Right cardiac atrium (tissue), 5 donors: ENCODE measurements at regions not wholly inside any gene's neighbourhood (a gene's known extent, or its start where the extent isn't known, plus 50 kb on each side); places are given as distances from the start of the nearest gene placed in this dataset.
A peak's percentile ranks its signal among the peaks of the same experiment; 100 is the strongest.

Source experiments
- ATAC-seq, 2 donors: fragments of 200-7000 bp; cut with Tn5 transposase; one replicate each; pipeline versions ENCODE4 v1.8.0 to v1.9.1; 2020; ENCODE audit warnings: moderate library complexity in 2 of 2, mild to moderate bottlenecking in 1 of 2
- DNase-seq, 3 donors: peaks; one replicate each; pipeline ENCODE4 v3.0.0-alpha.2; 2020
- H3K27ac ChIP-seq: one replicate; pipeline ENCODE4 v1.5.1; 2013; ENCODE audit warnings: mild to moderate bottlenecking, low read length, control low read depth, moderate library complexity
- H3K27me3 ChIP-seq: one replicate; pipeline ENCODE4 v1.6.1; 2013; ENCODE audit not compliant: control insufficient read depth, insufficient read depth
- H3K4me1 ChIP-seq: one replicate; pipeline ENCODE4 v1.6.1; 2013; ENCODE audit warnings: low read length; ENCODE audit not compliant: control insufficient read depth, insufficient read depth
- H3K4me3 ChIP-seq: one replicate; pipeline ENCODE4 v1.5.1; 2013; ENCODE audit warnings: low read length, control low read depth
- H3K9me3 ChIP-seq: one replicate; pipeline ENCODE4 v1.6.1; 2013; ENCODE audit warnings: low read length; ENCODE audit not compliant: control insufficient read depth
- WGBS: extraction: QIAGEN DNeasy Blood & Tissue Kit; methylation state at CpG from one replicate; pipeline ENCODE4 v1.1.7; 2013; 5-methylcytosine and 5-hydroxymethylcytosine counted together
- intact Hi-C, 4 donors: fragments of 100-400 bp; cut with DNase I; formaldehyde crosslinking; loops; one replicate each; pipeline versions ENCODE4 v1.11.0 to v1.14.0; 2022 to 2023
- donor health status: healthy with polysubstance abuse.
- donor health status: DM: no; HTN: yes; CAD: no.
- donor health status: DM: no; HTN: no; CAD: no.
- donor health status: DM: no; HTN: yes; CAD: no; lungs with severe emphysema.
- donor health status: DM: yes; HTN: yes; CAD: no.

DNA sequence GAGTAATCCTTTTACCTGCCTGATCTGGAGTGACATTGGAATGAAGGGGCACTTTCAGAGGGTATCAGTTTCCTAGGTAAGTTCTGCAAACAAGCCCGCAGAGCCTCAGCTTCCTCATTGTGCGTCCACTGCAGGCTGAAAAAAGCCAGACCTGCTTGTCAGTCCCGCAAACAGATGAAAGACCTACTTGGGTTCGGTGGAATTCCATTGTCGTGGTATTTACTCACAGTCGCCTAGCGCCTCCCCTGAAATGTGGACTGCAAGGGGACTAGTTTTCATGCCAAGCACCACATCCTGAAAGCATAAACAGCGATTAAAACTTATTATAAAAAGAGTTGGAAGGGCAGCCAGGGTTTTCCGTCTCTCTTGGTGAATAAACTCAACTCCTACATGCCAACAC lies 121.5 kb downstream of the PAX1 start:
- H3K4me1 ChIP-seq, result no peaks in the 10 kb centered on the region
- WGBS, result 14% methylated on average over 9 of the region's 9 CpGs
- intact Hi-C loops, result no loop called here
- ATAC-seq (no peak), DNase-seq (no peak)
- H3K27ac ChIP-seq, result no peak overlapping the region
- H3K4me3 ChIP-seq, result no peak overlapping the region
- no peaks in the 10 kb centered on the region for H3K27me3 ChIP-seq
- H3K9me3 ChIP-seq, result no peaks in the 10 kb centered on the region

DNA sequence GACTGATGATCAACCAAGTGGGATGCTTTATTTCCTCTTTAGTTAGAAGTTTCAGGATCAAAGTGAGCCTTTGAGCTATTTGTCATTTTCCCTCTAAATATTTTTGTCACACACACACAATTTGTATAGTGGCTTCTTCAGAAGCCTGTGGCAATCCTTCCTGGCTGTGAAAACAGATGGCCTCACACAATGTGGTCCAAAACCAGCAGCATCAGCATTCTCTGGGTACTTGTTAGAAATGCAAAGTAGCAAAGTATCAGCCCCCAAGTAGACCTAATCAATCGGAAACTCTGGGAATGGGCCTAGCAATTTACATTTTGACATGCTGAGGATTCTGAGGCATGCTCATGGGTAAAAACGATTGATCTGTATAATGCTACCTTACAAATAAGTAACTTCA lies 115.9 kb downstream of the PAX1 start:
- 38% methylated on average over 2 of the region's 2 CpGs for WGBS
- DNase-seq (no peak), ATAC-seq (no peak)
- Histone ChIP-seq H3K27ac (no peak overlapping the region), H3K4me3 (no peak overlapping the region), H3K9me3 (no peaks in the 10 kb centered on the region), H3K4me1 (no peaks in the 10 kb centered on the region), H3K27me3 (no peaks in the 10 kb centered on the region)
- intact Hi-C loops, result no loop called here

DNA sequence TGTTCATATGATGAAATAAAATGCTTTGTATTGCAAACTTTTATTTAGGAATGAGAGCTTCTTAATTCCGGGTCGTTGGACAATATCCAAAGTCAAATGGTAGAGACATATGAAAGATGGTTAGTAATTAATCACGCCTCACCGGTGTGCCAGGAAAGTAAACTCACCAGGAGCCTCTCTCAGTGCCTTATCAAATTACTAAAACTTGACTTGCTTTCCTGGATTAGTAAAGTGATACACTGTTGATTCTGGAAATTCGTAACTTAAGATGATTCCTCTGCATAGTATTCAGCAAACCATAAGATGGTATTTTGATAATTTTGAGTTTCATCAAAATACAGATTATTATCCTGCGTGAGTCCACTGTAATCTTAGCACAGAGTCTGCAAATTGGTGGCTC lies 115.2 kb downstream of the PAX1 start:
- ATAC-seq, result no peak
- intact Hi-C loops, result no loop called here
- no peak overlapping the region for H3K27ac ChIP-seq

DNA sequence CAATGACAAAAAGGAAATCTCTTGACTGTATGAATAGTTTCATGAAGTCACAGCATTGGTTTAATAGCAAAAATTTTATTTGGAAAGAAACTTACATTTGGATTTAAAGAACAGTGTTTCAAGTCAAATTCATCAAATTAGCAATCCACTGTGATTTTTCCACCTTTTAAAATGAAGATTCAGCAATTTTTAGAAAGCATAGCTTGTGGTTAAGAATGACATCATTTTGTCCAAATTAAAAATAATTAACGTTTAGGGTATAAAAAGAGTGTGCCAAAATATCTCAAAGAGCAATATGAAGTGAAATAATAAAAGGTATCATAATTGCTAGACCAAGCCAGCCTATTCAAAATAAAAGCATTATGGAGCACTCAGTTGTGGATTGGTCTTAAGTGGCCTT lies 114.6 kb downstream of the PAX1 start:
- ATAC-seq, result no peak
- intact Hi-C loops, result no loop called here
- 52% methylated on average over 1 of the region's 1 CpG for WGBS

More for the DNA sequence above, 115.2 kb downstream of the PAX1 start:
- 45% methylated on average over 6 of the region's 6 CpGs for WGBS
- DNase-seq, result no peak
- no peaks in the 10 kb centered on the region for H3K4me1 ChIP-seq
- no peaks in the 10 kb centered on the region for H3K27me3 ChIP-seq
- no peak overlapping the region for H3K4me3 ChIP-seq
- no peaks in the 10 kb centered on the region for H3K9me3 ChIP-seq

DNA sequence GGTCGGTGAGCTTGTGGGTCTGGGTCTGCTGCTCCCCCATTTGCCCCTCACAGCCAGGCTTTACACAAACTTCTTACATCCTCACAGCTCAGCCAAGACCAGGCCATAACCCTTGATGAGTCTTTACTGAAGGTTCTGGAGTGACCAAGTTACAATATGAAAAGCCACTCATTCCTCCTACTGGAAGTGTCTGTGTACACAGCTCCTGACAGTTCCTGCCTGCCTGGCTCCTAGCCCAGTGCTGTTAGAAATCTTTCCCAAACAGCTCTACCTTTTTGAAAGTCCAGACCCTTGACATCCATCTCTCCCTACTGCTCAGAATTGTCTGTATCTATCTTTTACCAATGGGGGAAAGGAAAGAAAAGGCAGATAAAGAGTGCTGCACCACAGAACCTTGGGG lies 106.9 kb downstream of the PAX1 start:
- no peaks in the 10 kb centered on the region for H3K27me3 ChIP-seq
- WGBS, result 82% methylated on average over 1 of the region's 1 CpG
- intact Hi-C loops, result no loop called here
- ATAC-seq (no peak), DNase-seq (no peak)
- H3K9me3 ChIP-seq, result no peaks in the 10 kb centered on the region
- no peak overlapping the region for H3K27ac ChIP-seq
- H3K4me1 ChIP-seq, result no peaks in the 10 kb centered on the region
- H3K4me3 ChIP-seq, result no peak overlapping the region

More for the DNA sequence above, 114.6 kb downstream of the PAX1 start:
- Histone ChIP-seq H3K27ac (no peak overlapping the region), H3K9me3 (no peaks in the 10 kb centered on the region), H3K4me1 (no peaks in the 10 kb centered on the region), H3K4me3 (no peak overlapping the region), H3K27me3 (no peaks in the 10 kb centered on the region)
- DNase-seq, result no peak

DNA sequence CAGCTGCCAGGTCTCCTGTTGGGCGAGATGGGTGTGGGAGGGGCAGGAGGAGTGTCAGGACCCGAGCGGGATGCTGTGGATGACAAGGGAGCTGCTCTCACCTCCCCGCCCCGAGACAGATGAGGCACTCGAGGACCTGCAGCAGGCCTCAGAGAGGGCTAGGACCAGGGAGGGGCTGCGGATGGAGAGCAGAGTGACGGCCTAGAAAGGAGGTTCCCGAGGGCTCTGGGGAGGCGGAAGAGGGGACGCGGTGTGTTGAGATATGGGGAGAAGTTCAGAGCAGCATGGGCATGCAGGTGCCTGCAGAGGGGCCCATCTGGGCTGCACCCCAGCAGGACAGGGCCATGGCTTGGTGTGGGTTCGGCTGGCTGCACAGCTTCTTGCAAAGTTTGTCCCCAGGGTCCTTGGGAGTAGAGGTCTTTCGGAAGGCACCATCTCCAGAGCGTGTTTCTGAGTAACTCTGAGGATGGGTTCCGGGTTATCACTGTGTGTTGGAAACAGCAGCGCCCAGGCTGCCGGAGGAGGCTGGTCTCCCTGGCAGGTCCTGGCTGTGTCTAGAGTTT lies 104.6 kb downstream of the PAX1 start:
- DNase-seq (no peak), ATAC-seq (no peak)
- Histone ChIP-seq H3K4me3 (no peak overlapping the region), H3K4me1 (no peaks in the 10 kb centered on the region), H3K9me3 (no peaks in the 10 kb centered on the region), H3K27me3 (no peaks in the 10 kb centered on the region), H3K27ac (no peak overlapping the region)
- 88% methylated on average over 18 of the region's 18 CpGs for WGBS
- intact Hi-C loops, result no loop called here

DNA sequence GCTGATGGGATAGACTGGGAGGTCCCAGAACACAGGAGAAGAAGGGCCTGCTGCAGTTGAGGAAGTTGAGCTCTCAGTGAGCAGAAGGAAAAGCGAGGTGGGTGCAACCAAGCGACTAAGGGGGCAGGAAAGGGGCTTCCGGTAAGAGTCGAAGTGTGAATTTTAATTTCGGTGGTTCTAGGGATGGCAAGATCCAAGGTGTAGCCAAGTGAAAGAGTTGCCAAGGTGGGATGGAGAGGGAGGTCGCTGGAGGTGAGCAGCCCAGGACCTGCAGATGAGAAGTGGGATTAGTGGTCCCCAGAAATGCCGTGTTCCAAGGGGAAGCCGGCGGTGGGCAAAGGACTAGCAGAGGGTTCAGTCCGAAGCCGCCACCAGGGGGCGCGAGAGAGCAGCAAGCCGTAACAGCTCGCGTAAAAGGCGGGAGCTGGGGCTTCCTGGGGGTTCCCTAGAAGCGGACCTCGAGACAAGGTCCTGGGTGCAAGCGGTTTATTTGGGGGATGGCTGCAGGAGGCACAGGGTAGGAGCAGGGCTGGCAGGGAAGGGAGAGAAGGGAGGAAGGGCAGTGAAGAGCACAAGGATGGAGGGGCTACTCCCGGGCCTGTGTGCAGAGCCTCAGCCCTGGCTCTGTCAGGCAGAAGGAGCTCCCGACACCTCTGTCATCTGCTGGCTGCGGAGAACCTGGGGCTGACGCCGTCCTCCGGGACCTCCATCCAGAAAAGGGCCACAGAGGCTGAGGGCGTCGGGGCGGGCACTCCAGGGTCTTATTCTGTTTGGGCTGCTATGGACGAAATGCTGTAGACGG lies 103.6 kb downstream of the PAX1 start:
- 43% methylated on average over 31 of the region's 31 CpGs for WGBS
- no peak overlapping the region for H3K4me3 ChIP-seq
- ATAC-seq (peak in 1 of 2 donors; percentile 29), DNase-seq (peak; percentile 44 to 74 (median 66))
- intact Hi-C loops, result no loop called here
- no peaks in the 10 kb centered on the region for H3K9me3 ChIP-seq
- no peaks in the 10 kb centered on the region for H3K27me3 ChIP-seq
- no peaks in the 10 kb centered on the region for H3K4me1 ChIP-seq
- no peak overlapping the region for H3K27ac ChIP-seq

DNA sequence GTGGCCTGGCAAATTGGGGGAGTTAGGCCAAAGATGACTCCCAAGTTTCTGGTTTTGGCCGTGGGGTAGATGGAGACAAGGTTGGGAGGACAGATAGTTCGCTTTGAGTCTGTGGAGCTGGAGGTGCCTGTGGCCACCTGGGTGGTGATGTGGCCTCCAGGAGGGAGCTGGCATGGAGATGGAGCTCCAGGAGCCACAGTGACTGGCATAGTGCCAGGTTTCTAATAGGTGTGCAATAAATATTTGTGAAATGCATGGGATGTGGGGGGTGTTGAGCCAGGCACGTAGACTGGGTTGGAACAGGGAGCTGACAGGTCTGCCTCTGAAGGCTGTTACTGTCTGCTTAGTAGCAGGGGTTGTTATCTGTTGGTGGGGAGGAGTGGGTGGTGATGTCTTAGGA lies 102.7 kb downstream of the PAX1 start:
- intact Hi-C loops, result no loop called here
- no peak for ATAC-seq
- Histone ChIP-seq H3K9me3 (no peaks in the 10 kb centered on the region), H3K27ac (no peak overlapping the region), H3K27me3 (no peaks in the 10 kb centered on the region), H3K4me1 (no peaks in the 10 kb centered on the region), H3K4me3 (no peak overlapping the region)
- 78% methylated on average over 3 of the region's 3 CpGs for WGBS
- no peak for DNase-seq

DNA sequence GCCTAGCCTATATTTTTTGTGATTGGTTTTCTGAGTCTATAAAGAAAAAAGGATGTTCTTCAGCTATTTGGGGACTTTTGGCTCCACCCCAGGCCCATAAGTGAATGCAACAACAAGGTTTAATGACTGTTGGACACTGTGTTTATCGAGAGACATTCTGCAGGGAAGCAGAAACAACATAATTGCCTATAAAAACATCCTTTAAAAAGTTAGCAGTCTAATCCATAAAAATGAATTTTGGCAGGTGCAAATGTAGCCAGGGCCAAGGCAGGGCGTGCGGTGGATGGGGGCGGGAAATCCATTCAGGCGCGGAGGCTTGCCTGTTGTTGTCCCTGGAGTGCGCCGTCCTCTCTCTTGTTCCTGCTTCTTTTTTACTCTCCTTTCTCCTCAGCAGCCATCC lies 99.3 kb downstream of the PAX1 start:
- 92% methylated on average over 8 of the region's 8 CpGs for WGBS
- DNase-seq (no peak), ATAC-seq (no peak)
- Histone ChIP-seq H3K4me3 (no peak overlapping the region), H3K27ac (no peak overlapping the region), H3K4me1 (no peaks in the 10 kb centered on the region), H3K9me3 (no peaks in the 10 kb centered on the region), H3K27me3 (no peaks in the 10 kb centered on the region)
- intact Hi-C loops, result no loop called here

DNA sequence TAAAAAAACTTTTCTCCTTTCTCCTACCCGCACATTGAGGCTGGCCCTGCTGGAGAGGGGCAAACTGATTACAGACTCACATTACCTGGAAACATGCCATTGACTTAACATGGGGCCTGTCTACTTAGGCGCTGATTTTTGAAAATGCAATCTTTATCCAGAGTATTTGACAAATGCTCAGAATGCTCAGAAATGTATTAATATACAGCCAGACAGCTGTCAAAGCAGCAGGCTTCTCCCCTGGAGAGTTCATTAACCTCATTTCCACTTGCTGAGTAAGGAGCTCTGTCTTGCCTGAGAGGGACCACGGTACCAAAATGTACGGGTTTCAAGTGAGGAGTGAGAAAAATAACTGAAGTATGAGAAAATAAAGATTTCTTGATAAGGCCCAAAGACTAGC lies 95.7 kb downstream of the PAX1 start:
- WGBS, result 52% methylated on average over 4 of the region's 4 CpGs
- DNase-seq (no peak), ATAC-seq (no peak)
- Histone ChIP-seq H3K4me1 (no peaks in the 10 kb centered on the region), H3K9me3 (no peaks in the 10 kb centered on the region), H3K27me3 (no peaks in the 10 kb centered on the region), H3K27ac (no peak overlapping the region), H3K4me3 (no peak overlapping the region)
- intact Hi-C loops, result no loop called here

DNA sequence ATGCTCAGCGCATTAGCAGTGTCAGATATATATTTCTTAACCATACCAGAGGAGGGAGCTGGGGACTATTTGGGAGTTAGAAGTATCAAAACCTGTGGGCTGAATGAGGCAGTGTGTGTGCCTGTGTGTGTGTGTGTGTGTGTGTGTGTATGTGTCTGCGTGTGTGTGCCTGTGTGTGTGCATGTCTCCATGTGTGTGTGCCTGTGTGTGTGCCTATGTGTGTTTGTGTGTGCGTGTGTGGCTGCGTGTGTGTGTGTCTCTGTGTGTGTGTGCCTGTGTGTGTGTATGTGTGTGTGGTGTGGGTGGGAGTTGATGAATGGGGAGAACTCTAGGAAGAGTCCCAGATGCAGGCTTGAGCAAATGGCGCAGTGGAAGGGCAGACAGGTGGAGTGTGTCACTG lies 92.9 kb downstream of the PAX1 start:
- Histone ChIP-seq H3K27me3 (no peaks in the 10 kb centered on the region), H3K4me1 (no peaks in the 10 kb centered on the region), H3K4me3 (no peak overlapping the region), H3K9me3 (no peaks in the 10 kb centered on the region), H3K27ac (no peak overlapping the region)
- no peak for ATAC-seq
- intact Hi-C loops, result no loop called here
- WGBS, result 92% methylated on average over 5 of the region's 5 CpGs
- no peak for DNase-seq
